ENCODE measurements at regions not wholly inside any gene's neighbourhood (a gene's known extent, or its start where the extent isn't known, plus 50 kb on each side); places are given as distances from the start of the nearest gene placed in this dataset.

DNA sequence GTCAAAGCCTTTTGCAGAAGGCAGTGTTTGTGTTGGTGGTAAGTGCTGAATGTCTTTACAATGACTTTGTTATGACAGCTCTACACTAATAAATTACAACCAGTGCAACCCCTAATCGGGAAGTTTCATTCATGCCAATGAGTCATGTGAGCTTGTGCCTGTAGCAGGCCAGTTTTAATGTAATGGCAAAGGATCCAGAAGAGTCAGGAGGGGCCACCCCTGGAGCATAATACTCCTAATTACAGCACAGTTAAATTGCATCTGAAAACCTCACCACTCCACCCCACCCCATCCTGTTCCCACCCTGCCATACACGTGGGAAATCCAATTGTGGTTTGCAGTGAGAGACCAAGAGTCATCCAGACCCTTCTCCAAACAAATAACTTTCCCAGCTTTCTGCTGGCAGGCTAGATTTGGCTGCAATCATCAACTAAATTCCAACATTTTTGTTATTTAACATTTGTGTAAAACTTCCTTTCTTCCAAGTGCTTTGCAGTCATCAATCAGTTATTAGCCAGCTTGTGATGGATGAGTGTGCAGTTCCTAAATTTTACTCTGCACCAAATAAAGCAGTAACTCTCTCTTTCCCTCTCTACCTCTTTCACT, 277.3 kb upstream of the FAT3 start:
- DNase-seq = no peak

- DNase-seq = no peak
Measured at GRCh38 chr11:91946397-91946951, 278.1 kb upstream of the FAT3 start.

DNA sequence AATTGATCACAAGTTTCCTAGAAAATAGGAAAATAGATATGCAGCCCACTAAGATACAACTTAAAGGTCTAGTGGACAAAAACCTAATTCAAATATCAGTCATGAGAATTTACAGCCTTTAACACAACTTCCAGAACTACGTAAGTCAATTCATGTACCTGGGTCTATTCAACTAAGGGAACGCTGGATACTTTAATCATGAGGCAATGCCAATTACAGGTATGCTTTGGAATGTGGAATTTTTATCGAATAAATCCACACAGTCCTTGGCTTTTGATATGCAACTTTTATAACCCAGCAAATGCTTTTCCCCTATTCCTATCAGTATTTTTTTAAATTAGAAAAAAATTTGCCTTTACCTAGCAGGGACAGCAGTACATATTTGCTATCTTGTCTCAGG, 289.5 kb upstream of the FAT3 start:
- DNase-seq = no peak

- DNase-seq = no peak
Measured at GRCh38 chr11:91932151-91932821, 292.3 kb upstream of the FAT3 start.

DNA sequence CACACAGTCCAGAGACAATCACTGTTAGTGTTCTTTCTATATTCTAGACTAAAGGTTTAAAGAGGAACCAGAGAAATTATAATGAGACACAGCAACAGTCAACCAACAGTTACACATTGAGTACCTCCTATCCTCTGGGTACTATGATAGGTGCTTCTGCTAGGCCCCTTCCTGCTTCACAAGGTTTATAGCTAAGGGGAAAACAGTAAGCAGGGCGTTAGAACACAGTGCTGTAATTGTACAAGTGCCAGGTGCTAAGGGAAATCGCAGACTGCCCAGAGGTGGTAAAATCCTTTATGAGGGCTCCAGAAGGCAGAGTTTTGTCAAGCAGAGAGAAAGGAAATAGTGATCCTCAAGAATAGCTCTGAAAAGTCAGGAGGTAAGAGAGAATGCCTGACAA, 297.2 kb upstream of the FAT3 start:
- DNase-seq = no peak

- no peak for DNase-seq
Measured at GRCh38 chr11:91926965-91927364, 297.7 kb upstream of the FAT3 start.

DNA sequence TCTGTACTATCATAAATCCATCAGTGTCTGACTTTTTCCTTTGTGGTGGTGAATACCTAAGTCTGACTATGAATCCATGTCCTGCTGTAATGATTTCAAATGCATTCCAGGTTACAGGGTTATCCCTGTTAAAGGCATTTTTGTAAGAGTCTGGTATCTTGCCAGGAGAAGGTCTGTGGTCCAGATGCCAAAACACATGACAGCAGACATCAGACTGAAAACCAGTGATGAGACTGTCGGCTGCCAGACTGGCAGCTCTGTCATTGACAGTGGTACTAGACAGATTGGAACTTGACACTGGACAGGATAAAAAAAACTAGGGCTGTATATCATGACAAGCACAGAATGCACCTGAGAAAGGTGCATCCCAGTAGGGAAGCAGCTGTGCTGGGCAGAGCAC, 301.8 kb upstream of the FAT3 start:
- DNase-seq = no peak

GRCh38 chr11:91921974-91922373, 302.6 kb upstream of the FAT3 start:
- no peak for DNase-seq

GRCh38 chr11:91913407-91913806, 311.2 kb upstream of the FAT3 start:
- no peak for DNase-seq

DNA sequence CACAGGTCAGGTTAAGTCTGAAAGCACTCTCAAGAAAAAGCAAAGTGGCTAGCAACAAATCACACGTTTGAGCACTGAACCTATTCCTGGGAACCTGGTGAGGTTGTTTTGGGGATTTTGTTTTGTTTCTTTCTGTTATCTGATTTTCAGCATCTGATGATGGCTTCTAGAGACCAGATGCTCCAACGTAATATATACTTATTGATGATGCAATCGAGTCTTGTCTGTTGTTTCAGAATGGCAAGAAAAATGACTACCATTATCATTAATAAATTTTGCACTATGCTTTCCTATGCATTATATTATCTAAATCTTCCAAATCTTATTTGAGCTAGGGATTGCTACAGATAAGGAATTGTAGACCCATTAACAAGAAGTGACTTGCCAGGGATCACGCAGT, 312.3 kb upstream of the FAT3 start:
- DNase-seq = no peak

GRCh38 chr11:91906871-91907624, 317.6 kb upstream of the FAT3 start:
- no peak for DNase-seq

GRCh38 chr11:91904792-91905785, 319.5 kb upstream of the FAT3 start:
- DNase-seq = no peak

- DNase-seq = no peak
Measured at GRCh38 chr11:91902312-91902711, 322.3 kb upstream of the FAT3 start.

DNA sequence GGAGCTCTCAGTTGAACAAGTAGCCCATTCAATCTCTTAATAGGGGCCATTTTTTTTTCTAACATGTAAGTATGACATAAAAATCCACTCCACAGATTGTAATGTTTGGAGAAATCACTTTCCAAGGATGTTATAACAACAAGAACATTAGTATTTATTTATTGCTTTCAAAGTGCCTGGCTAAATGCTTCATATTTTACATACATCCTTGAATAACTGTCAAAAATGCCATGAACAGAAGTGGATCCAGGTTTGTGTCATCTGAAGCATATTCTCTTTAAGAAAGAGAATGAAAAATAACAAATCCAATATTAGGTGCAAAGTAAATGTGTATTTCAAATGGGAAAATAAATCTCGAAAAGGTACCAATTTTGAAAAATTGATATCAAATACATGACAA, 344.0 kb upstream of the FAT3 start:
- DNase-seq = no peak

GRCh38 chr11:91876746-91877145, 347.9 kb upstream of the FAT3 start:
- DNase-seq = no peak

- DNase-seq = no peak
Measured at GRCh38 chr11:91872243-91872642, 352.4 kb upstream of the FAT3 start.

- DNase-seq = no peak
Measured at GRCh38 chr11:91871791-91872190, 352.8 kb upstream of the FAT3 start.

GRCh38 chr11:91871048-91871447, 353.6 kb upstream of the FAT3 start:
- DNase-seq = no peak

DNA sequence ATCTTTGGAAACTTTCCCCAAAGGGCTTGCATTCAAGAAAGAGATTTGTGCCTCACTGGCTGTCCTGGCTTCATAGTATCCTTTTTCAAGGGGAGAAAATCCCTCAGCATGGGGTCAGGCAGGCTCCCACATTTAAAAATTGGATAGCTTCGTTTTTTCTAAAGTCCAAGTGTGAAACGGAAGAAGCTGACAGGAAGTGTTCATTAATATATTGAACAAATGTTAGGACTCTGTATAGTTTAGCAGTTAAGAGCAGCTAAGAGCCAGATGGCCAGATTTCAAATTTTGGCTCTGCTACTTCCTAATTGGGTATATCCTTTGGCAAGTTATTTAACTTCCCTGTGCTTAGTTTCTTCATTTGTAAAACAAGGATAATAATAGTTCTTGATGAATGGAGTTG, 354.9 kb upstream of the FAT3 start:
- no peak for DNase-seq

- DNase-seq = no peak
Measured at GRCh38 chr11:91866642-91867041, 358.0 kb upstream of the FAT3 start.

DNA sequence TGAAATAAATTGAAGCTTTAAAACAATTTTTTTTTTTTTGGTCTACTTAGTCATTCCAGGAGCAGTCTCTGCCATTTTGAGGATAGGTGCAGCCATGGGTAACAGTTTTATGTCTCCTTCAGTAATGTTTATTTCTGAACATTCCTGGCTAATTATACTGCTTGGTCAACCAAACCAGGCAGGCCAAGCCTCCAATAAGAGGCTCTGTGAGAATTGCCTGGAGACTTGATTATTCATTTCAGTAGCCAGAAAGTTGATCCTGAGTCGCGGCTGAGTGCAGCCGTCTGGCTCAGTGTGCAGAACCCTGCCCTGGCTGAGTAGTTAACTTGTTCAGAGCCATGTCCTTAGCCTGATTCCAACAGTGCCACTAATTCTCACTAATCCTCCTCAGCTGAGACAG, 364.0 kb upstream of the FAT3 start:
- no peak for DNase-seq

DNA sequence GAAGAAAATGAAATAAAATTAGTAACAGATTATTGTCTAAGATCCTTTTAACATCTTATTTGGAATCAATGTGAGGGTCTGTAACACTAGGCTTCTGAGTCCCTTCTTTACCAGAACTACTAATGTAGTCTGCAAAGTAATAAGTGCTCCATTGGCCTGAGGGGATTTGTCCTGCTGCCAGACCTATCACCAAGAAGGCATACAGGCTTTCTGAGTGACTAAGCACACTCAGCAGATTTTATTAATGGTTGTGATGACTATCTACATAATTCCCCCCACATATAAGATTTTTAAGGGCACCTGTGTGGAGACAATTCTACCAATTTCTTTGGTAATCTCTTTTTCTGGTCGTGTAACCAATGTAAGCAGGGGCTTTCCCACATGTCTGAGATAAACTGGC, 365.0 kb upstream of the FAT3 start:
- no peak for DNase-seq

DNA sequence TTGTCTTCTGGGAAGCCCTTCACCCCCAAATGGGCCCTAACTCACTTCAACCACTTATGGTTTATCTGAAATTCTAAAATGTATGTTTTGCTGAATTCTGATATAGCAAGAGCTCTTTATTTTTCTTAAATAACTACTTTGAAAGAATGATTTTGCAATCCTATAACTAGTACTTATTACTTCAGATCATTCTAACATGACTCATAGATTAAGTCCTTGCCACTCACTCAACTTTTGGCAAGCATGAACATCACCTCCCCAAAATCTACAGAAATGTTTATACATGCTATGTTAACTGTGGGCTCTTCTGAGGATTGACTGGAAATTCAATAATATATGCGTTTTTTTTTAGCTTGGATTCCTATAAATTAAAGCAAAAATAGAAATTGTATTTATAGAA, 367.4 kb upstream of the FAT3 start:
- no peak for DNase-seq
